ENCODE measurements at regions not wholly inside any gene's neighbourhood (a gene's known extent, or its start where the extent isn't known, plus 50 kb on each side); places are given as distances from the start of the nearest gene placed in this dataset.

DNA sequence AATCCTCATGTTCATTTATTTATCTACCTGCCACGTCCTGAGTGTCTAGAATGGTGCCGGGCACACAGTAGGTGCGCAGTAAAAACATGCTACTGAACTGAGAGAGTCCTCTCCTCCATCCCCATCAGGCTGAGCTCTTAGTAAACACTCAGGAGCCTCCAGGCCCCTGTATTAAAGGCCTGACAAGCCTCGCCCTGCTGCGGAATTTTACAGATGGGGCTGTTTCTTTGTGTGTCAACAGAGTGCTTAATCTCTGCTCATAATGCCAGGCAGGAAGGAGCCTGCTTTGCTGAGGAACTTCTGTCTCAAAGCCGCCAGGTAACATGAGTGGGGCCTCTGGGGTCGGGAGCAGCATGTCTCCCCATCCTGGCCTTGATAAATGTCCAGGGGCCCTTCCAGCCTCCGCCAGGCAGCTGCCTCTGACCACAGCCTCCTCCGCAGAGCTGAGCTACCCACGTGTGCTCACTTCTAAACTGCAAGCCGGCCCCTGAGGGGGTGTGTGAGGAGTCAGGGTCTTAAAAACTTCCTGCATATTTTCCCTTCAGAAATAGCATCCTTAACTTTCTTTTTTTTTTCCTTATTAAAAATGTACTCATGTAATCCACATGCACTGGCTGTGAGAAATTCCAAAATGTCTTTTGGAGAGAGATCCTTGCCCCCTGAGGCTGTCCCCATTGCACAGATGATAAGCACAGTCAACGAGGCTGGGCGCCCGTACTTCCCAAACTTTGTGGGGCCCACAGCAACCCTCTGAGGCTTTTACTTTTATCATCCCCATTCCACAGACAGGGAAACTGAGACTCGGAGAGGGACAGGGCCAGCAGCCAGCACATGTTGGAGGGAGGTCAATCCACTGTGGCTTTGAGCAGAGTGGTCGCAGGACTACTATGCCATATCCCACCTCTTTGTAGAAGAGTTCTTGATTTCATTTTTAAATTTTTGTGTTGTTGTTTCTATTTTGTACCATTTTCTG lies 116.0 kb upstream of the NCOR2 start:
- Mint-ChIP-seq H3K4me3 (no peak overlapping the region), H3K4me1 (peaks cover 31% of the 10 kb centered on the region), H3K27ac (peak overlapping the region; percentile 89), H3K9me3 (peaks cover 1% of the 10 kb centered on the region), H3K27me3 (ENCODE audit: insufficient read depth) (no peaks in the 10 kb centered on the region), H3K36me3 (ENCODE audit: low read depth) (no peaks in the 10 kb centered on the region)
- Histone ChIP-seq H3K9me3 (ENCODE audit: control insufficient read depth, low read length) (no peaks in the 10 kb centered on the region), H3K9ac (ENCODE audit: extremely low read depth, low read length, poor library complexity, severe bottlenecking) (no peak overlapping the region), H3K4me1 (ENCODE audit: control insufficient read depth, insufficient read depth, low read length) (peaks cover 8% of the 10 kb centered on the region), H3K27me3 (ENCODE audit: control insufficient read depth, insufficient read depth, low read length, poor library complexity, severe bottlenecking) (no peaks in the 10 kb centered on the region), H3K27ac (ENCODE audit: low read depth, low read length) (no peak overlapping the region), H3K36me3 (ENCODE audit: control insufficient read depth, insufficient read depth, low read length) (no peaks in the 10 kb centered on the region), H3K4me3 (ENCODE audit: low read length) (no peak overlapping the region)
- TF ChIP-seq, protein P1, sequence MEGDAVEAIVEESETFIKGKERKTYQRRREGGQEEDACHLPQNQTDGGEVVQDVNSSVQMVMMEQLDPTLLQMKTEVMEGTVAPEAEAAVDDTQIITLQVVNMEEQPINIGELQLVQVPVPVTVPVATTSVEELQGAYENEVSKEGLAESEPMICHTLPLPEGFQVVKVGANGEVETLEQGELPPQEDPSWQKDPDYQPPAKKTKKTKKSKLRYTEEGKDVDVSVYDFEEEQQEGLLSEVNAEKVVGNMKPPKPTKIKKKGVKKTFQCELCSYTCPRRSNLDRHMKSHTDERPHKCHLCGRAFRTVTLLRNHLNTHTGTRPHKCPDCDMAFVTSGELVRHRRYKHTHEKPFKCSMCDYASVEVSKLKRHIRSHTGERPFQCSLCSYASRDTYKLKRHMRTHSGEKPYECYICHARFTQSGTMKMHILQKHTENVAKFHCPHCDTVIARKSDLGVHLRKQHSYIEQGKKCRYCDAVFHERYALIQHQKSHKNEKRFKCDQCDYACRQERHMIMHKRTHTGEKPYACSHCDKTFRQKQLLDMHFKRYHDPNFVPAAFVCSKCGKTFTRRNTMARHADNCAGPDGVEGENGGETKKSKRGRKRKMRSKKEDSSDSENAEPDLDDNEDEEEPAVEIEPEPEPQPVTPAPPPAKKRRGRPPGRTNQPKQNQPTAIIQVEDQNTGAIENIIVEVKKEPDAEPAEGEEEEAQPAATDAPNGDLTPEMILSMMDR (conservative IDR thresholded peaks at IDR 0.05): no peak
- WGBS, 2 experiments (ENCODE audit: insufficient coverage in 1 of 2, insufficient read length in 1 of 2): 86 to 95% methylated on average over 5 to 16 of the region's 16 CpGs
- peak; percentile 86 for DNase-seq

DNA sequence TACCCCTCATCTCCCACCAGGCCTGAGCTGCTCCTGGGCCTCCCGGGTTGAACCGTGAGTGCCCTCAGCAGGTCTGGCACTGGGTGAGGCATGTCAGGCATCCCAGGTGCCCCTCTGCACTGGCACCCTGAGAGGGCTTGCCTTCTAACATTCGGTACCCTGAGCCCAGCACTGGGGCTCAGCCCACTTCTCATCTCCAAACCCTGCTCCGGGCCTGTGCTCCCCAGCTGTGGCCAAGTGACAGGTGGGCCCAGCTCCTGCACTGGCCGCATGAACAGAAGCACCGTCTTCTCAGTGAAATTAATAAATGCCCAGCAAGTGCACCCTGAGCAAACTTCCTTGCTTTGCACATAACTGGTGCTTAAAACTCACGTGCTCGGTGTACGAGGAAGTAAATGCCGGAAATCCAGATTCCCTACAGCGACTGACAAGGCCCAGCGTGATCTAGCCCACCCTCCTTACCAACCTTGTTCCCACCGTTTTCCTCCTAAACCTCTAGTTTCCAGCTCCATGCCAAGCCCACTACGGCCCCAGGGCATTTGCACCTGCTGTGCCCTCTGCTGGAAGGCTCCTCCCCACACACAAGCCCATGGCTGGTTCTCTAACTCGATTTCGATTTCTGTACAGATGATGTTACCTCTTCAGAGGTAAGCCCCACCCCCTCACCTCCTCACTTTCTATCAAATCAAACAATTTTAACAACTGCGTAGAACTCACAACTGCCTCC lies 115.2 kb upstream of the NCOR2 start:
- DNase-seq: peak; percentile 59
- no peaks in the 10 kb centered on the region for H3K36me3 Mint-ChIP-seq (ENCODE audit: low read depth)
- no peaks in the 10 kb centered on the region for H3K27me3 ChIP-seq (ENCODE audit: control insufficient read depth, insufficient read depth, low read length, poor library complexity, severe bottlenecking)
- H3K36me3 ChIP-seq (ENCODE audit: control insufficient read depth, insufficient read depth, low read length): no peaks in the 10 kb centered on the region
- H3K4me1 Mint-ChIP-seq: peaks cover 30% of the 10 kb centered on the region
- H3K27me3 Mint-ChIP-seq (ENCODE audit: insufficient read depth): no peaks in the 10 kb centered on the region
- peaks cover 1% of the 10 kb centered on the region for H3K9me3 Mint-ChIP-seq
- H3K27ac ChIP-seq (ENCODE audit: low read depth, low read length): no peak overlapping the region
- H3K4me3 ChIP-seq (ENCODE audit: low read length): no peak overlapping the region
- no peak overlapping the region for H3K4me3 Mint-ChIP-seq
- H3K9ac ChIP-seq (ENCODE audit: extremely low read depth, low read length, poor library complexity, severe bottlenecking): no peak overlapping the region
- peak overlapping the region; percentile 89 for H3K27ac Mint-ChIP-seq
- H3K9me3 ChIP-seq (ENCODE audit: control insufficient read depth, low read length): no peaks in the 10 kb centered on the region
- TF ChIP-seq, protein P1 (conservative IDR thresholded peaks at IDR 0.05): no peak
- WGBS, 2 experiments (ENCODE audit: insufficient coverage in 1 of 2, insufficient read length in 1 of 2): 93 to 96% methylated on average over 16 to 17 of the region's 17 CpGs
- peaks cover 8% of the 10 kb centered on the region for H3K4me1 ChIP-seq (ENCODE audit: control insufficient read depth, insufficient read depth, low read length)

DNA sequence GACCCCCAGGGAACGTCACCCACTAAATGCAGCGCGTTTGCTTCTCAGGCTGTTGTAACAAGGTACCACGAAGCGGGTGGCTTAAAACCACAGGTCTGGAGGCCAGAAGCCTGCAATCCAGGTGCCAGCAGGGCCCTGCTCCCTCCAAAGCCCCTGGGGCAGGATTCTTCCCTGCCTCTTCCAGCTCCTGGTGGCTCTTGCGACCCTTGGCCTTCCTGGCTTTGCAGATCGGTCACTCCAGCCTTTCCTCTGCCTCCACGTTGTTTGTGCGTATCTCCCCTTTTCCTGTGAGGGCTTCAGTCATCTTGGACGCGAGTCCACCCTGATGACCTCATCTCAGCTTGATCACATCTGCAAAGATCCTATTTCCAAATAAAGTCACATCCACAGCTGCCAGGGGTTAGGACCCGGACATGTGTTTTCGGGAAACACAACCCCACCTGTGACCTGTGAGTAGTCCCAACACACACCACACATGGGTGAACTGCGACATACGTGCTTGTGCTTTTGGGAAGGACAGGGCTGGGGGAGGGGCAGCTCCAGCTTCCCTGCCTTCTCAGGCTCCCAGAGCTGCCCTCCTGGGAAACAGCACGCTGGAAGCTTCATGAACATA lies 114.5 kb upstream of the NCOR2 start:
- 81 to 85% methylated on average over 13 to 16 of the region's 16 CpGs for WGBS, 2 experiments (ENCODE audit: insufficient coverage in 1 of 2, insufficient read length in 1 of 2)
- no peak overlapping the region for H3K4me3 Mint-ChIP-seq
- peak; percentile 71 for DNase-seq
- no peaks in the 10 kb centered on the region for H3K36me3 ChIP-seq (ENCODE audit: control insufficient read depth, insufficient read depth, low read length)
- no peaks in the 10 kb centered on the region for H3K9me3 Mint-ChIP-seq
- H3K27ac ChIP-seq (ENCODE audit: low read depth, low read length): peak overlapping the region; percentile 44
- H3K4me1 ChIP-seq (ENCODE audit: control insufficient read depth, insufficient read depth, low read length): peaks cover 8% of the 10 kb centered on the region
- no peak overlapping the region for H3K9ac ChIP-seq (ENCODE audit: extremely low read depth, low read length, poor library complexity, severe bottlenecking)
- peak overlapping the region; percentile 74 for H3K27ac Mint-ChIP-seq
- no peaks in the 10 kb centered on the region for H3K36me3 Mint-ChIP-seq (ENCODE audit: low read depth)
- TF ChIP-seq, protein P1 (conservative IDR thresholded peaks at IDR 0.05): no peak
- H3K4me1 Mint-ChIP-seq: peaks cover 30% of the 10 kb centered on the region
- no peak overlapping the region for H3K4me3 ChIP-seq (ENCODE audit: low read length)
- H3K27me3 Mint-ChIP-seq (ENCODE audit: insufficient read depth): no peaks in the 10 kb centered on the region
- H3K27me3 ChIP-seq (ENCODE audit: control insufficient read depth, insufficient read depth, low read length, poor library complexity, severe bottlenecking): no peaks in the 10 kb centered on the region
- no peaks in the 10 kb centered on the region for H3K9me3 ChIP-seq (ENCODE audit: control insufficient read depth, low read length)

Measured in endodermal cell (in vitro differentiated cells).